Inflammatory macrophage (primary cell): ENCODE measurements at regions not wholly inside any gene's neighbourhood (a gene's known extent, or its start where the extent isn't known, plus 50 kb on each side); places are given as distances from the start of the nearest gene placed in this dataset.
"Not testable (repeated sequence)": the region's sequence is repeated elsewhere in the genome, so short reads cannot be mapped to it uniquely, and the experiment has no call there.

ENCODE experiments used
- DNase-seq, 2 donors: peaks; one replicate each; pipeline ENCODE4 v3.0.0-alpha.2; 2020 to 2022

DNA sequence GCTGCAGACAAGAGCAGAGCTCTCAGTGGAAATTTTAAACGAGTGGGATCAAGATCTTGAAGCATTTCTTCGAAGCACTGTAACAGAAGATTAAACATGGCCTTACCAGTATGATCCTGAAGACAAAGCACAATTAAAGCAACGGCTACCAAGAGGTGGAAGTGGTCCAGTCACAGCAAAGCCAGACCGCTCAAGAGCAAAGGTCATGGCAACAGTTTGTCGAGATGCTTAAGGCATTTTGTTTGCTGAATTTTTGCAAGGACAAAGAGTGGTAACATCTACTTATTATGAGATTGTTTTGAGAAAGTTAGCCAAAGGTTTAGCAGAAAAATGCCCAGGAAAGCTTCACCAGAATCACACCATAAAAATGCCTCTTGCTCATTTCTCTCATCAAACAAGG, 153.4 kb upstream of the CARMIL1 start:
- no peak for DNase-seq

DNA sequence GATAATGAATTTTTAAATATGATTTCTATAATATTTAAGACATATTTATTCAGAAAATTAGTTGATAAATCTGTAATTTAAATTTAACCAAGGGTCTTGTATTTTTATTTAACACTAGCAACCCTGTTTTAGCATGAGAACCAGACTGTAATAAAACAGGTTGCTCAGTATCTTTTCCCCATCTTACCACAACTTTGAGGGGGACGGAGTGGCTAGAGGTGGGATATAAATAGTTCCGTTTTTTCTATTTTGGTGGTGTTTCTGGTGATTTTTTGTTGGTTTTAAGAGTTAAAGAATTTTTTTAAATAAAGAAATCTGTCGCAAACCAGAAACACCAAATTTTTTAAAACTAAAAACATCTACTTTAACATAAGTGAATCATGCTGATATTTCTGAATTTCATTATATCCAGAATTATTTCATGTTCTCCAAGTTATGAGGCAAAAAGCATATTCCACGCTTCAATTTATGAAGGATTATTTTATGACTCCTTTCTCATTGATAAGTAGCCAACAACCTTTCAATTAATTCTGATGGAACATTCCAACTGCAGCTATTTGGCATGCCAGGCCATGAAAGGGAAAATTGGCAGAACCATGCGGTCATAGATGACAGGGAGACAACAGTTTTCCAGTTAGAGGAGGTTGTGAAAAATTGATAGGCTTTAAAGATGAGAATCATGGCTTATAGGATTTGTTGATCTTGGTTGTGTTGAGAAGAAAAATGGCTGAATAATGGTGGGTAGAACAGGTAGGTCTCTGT, 151.9 kb upstream of the CARMIL1 start:
- DNase-seq: no peak

DNA sequence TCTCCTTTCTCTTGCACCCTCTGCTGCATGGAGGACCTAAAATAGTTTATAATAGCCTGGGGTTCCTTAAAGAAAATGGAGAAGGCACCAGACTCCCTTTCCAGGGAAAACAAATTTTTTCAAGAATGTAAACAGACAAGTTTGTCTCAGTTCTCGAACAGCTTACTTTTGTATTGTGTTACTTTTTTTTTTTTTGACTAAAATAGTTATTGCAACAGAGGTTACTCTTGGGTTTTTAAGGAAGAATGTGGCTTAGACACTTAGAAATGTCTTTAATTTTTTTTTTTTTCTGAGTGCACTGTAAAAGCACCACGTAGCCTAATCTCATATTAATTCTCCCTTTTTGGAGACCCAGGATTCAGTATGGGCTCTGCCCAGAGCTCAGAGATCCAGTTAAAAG, 148.7 kb upstream of the CARMIL1 start:
- peak in 1 of 2 donors; percentile 60 for DNase-seq

DNA sequence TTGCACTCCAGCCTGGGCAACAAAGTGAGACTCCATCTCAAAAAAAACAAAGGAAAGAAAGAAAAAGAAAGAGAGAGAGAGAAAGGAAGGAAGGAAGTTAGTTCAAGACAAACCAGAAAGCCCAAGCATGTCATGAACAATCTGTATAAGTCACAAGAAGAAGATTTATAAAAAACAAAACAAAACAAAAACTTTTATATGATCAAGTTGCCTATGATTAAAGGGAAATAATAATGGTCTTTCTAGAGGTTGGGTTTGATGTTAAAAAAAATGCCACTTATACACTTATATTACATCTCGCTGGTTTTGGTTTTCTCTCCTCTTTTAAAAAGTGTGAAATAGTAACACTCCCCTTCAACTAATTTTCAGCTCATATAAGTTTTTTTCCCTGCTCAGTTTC, 146.2 kb upstream of the CARMIL1 start:
- no peak for DNase-seq

DNA sequence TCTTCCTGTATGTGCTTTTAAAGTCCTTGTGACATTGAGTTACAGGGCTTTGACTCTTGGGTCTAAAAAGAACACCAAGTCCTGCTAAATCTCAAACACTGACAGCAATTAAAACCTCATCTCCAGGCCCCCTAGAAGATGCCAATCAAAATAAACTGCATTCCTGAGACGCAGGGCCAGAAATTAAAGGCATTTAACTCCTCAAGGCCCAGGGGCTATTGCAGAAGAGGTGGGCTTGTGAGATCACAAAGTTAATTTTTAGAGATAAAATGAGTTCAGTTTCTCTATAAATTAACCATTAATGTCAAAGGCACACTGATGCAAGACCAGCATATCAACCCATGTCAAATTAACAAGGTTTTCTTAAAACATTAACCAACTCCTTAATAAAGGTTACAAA, 145.6 kb upstream of the CARMIL1 start:
- no peak for DNase-seq

DNA sequence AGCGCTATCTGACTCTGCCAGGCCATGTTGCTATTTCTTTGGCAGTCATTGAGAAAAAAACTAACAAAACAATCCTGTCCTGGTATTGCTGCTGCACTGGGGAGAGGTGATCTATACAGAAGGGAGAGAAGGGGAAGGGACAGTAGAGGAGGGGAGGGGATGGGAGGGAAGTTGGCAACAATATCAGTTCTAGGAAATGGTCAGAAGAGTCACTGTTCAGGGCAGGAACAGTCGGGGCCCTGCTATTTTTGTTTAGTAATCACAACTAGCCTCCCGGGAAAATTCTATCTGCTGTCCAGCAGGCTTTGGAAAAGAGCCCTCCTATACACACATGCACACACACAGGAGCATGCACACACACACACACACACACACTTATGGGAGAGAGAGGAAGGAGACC, 142.3 kb upstream of the CARMIL1 start:
- DNase-seq: peak in 1 of 2 donors; percentile 31

DNA sequence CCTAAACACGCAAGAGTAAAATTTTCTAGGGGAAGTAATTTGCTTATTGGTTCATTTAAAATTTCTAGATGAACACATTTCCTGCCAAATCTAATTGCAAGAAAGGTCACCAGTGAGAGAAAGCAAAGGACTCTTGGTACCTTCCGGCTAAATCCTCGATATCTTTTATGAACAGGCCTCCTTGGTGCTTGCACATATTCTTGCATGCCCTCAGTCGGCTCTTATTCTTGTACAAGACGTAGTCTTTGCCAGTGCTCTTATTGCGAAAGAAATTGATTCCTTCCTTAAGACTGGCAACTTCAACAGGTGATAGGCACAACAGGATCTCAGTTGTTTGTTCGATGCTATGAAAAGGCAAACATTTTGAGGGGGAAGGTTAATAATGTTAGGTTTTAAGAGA, 141.7 kb upstream of the CARMIL1 start:
- peak in 1 of 2 donors; percentile 43 for DNase-seq

DNA sequence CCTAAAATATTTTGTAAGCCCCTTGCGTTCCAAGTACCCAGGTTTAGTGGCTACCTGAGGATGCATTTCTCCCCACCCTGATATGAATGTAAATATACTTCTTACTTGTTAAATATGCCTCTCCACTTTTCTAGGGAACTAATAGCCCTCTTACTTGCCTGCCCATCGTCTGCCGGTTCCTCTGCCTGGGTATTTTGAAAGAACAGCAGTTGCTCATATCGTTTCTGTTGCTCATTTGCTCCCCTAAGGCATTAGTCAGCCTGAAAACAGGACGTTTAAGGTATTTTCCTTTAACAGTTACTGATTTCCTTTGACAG, 141.3 kb upstream of the CARMIL1 start:
- no peak for DNase-seq

DNA sequence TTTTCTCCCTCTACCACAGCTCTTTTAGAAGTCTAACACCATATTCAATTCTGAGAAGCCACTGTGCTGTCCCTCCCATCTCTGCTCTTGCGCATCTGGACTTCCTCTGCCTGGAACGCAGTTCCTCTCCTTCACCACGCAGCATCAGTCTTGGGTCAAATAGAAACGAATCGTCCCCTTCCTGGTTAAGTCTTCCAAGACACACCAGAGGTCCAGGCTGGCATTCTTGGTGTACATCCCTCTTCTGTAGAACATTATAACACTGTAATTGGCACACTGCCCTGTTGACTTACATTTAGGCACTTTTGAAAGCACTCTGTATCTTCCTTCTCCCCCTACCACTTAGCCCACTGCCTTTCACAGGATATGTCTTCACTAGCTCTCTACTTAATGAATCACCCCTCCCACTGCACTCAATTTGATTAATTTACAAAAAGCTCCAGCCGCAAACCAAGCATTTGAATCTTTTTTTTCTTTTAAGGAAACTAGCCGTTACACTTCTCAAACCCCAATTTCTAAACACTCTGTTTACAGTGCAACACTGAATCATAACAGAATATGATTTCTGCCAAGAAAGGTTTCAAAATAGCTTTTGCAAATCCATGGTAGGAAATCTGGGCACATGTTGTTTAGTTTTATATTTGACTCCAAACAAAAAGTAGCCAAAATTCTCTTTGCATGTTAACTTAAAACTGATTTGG, 140.8 kb upstream of the CARMIL1 start:
- DNase-seq: peak; percentile 89 to 91

DNA sequence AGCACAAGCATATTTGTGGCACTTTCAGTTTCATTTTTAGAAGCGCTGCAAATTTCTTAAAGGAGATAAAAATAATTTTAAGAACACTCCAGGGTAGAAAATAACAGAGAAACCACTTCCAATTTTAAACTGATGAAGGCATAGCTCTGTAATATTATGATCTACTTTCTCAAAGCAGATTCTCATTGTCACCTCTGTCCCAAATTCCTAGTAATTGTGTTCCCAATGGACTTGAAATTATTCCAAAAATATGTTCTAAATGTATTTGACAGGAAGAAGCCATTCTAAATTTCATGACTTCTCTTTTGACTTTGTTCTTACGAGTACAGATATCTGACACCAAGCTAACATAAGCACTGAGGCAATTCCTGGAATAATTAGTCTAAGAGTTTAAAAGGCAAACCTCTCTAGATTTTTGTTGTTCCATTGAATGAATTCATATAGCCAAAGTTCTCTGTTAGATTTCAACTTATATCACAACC, 140.2 kb upstream of the CARMIL1 start:
- DNase-seq: peak in 1 of 2 donors; percentile 14

DNA sequence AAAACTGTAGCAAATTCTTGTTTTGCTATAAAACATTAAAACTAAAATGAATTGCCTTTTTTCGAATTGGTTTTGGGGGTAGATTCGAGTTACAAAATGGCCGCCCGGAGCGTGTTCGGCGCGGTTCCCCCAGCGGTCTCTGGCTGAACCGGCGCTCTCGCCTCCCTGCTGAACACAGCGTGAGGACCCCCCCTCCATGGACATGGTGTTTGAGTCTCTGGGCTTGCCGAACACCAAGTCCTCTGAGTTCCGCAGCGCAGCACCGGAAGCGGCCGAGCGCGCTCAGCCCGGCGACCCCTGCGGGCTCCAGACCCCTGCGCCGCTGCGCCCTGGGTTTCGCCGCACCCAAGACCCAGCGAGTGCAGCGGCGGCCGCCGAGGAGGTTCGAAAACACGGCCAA, 139.6 kb upstream of the CARMIL1 start:
- not testable (repeated sequence) for DNase-seq

DNA sequence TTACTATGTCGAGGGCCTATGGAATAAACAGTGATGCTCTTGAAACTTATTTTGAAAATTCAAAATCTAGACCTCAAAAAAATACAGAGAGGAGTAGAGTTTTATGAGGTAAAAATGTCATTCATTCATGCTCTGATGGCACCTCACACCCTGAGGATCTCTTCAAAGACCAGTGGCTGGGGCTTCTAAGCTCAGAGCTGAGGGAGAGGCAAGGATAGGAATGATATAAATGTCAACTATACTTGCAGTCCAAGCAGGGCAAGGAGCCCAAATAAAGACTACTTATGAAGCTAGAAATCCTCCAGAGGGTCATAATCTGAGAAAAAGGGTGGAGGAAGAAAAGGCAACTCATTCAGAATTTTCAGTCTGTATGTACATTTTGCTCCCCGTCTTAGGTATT, 136.7 kb upstream of the CARMIL1 start:
- no peak for DNase-seq

DNA sequence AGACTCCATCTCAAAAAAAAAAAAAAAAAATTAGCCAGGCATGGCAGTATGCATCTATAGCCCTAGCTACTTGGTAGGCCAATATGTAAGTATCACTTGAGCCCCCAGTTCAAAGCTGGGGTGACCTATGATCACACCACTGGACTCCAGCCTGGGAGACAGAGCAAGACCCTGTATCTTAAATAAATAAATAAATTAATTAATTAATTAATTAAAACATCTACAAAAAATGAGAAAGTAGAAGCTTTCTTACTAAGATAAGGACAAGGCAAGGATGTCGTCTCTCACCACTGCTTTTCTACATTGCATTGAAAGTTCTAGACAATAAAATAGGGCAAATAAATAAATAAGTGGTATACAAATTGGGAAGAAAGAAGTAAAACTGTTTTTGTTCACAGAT, 134.3 kb upstream of the CARMIL1 start:
- no peak for DNase-seq

DNA sequence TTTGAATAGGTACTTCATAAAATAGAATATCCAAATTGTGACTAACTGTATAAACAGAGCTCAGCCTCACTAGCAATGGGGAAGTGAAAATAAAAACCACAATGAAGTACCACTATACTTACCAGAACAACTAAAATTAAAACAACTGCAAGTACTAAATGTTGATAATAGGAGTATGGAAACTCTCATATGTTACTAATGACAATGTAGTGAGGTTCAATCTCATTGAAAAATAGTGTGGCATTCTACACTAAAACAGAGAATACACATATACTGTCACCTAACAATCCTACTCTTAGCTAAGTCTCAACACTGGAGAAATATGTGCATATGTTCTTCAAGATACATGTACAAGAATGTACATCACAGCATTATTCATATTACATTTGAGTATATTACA, 132.0 kb upstream of the CARMIL1 start:
- DNase-seq: peak in 1 of 2 donors; percentile 38

DNA sequence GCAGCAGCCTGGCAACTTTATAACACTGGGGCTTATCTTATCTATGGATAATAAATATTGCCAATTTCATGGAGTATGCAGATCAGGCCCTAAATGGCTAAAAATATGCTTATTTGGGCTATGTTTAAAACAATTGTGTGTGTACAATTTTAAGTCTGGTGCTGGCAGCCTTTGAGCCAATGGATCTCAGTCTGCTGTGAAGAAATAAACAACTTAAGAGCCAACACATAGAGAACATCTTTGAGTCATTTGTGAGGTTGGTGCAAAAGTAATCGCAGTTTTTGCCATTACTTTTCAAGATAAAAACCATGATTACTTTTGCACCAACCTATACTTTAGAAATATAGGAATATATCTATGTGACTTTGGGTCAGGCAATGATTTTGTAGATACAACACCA, 129.1 kb upstream of the CARMIL1 start:
- DNase-seq: no peak

DNA sequence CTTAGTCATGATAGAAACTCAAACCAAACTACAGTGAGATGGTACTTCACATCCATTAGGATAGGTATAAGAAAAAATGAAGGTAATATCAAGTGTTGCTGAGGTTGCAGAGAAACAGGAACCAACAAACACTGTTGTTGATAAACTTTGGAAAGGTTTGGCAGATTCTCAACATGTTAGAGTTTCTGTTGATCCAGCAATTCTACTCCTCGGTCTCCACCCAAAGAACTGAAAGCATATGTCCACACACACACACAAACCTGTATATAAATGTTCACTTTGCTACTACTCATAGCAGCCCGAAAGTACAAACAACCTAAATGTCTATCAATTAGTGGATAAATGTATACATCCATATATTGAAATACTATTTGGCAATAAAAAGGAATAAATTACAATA, 128.3 kb upstream of the CARMIL1 start:
- DNase-seq: no peak

DNA sequence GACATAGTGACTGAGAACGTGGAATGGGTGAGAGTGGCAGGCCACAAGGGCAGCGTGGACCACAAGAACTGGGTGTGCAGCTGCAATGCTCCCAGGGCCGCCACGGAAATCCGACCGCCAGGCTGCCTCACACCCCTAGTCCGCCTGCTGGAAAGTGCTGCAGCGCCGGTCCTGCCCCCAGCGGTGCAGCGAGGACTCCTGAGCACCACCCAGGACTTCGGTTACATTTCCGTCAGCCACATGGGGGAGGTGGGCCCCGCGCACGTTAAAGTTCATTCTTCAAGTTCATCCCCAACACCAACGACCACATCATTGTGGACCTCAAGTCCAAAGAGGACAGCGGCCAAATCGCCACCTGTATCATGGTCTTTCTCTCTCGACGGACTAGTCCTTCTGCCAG, 126.1 kb upstream of the CARMIL1 start:
- no peak for DNase-seq

DNA sequence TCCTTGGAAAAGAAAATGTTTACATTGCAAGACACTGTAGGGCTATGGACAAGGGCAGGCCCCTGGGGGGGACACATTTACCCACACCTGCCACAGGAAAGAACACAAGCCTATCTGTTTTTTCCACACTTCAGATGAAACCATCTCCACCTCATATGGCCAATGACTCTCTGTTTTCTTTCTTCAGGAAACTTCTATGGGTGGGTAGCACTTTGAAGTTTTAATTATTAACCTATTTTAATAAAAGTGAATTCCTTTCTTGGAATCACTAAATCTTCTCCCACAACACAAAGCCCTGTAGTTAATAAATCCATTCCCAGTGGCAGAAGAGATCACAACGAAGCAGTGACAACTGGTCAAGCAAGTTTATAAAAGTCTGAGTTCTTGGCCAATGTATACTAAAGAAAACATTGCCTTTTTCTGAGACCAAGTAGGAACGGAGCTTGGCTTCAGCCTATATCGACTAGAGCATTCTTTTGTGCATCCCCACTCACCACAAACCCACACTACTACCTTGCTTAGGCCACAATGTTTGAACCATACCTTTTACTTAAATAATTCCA, 125.1 kb upstream of the CARMIL1 start:
- DNase-seq: no peak

DNA sequence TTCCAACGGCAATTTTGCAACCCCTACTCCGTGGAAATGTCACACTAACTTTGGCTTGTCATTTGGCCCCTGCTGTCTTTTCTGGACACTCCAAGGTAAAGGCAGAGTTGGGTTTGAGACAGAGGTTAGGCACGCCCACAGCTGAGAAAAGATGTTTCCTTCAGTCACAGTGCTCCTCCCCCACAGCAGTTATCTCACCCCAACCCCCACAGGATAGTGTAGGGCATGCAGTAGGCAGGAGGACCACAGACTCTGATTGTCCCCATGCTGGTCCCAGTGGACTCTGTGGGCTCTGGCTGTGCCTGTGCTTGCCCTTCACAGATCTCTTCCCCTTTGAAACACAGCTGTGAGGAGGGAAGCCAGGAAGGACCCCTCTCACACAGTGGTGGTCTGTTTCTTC, 124.0 kb upstream of the CARMIL1 start:
- DNase-seq: no peak

DNA sequence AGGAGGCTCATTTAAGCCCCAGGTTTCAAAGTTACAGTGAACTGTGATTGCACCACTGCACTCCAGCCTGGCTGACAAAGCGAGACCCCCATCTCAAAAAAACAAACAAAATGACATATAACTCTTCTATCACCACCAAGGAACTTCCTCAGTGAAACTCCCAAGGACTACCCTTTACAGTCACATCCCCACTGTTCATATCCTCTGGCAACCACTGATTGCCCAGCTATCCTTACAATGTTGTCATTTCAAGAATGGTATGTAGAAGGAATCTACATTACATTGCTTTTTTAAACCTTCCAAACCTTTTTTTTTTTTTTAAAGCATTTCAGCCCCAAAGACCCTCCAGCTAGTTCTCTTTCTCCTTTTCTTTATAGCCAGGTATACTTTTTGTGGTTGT, 123.1 kb upstream of the CARMIL1 start:
- no peak for DNase-seq

DNA sequence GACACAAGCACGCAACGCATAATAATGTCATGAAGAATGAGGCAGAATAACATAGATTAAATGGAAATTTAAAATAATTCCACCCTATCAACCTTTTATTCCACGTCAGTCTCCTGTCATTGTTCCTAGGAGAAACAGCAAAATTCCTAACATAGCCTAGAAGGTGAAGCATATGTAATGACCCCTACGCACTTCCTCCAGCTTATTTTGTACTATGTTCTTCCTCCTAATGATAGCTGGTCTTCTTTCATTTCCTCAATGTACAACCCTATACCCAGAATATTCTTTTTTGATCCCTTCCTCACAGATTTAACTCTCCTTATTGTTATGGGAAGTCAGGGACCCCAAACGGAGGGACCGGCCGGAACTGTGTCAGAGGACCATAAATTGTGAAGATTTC, 122.0 kb upstream of the CARMIL1 start:
- peak; percentile 19 to 44 for DNase-seq

DNA sequence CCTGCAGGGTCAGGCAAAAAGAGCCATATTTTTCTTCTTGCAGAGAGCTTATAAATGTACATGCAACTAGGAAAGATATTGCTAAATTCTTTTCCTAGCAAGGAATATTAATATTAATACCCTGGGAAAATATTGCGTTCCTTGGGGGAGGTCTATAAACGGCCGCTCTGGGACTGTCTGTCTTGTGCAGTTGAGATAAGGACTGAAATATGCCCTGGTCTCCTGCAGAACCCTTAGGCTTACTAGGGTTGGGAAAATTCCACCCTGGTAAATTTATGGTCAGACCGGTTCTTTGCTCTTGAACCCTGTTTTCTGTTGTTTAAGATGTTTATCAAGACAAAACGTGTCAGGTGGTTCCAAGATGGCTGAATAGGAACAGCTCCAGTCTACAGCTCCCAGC, 121.3 kb upstream of the CARMIL1 start:
- DNase-seq: no peak

DNA sequence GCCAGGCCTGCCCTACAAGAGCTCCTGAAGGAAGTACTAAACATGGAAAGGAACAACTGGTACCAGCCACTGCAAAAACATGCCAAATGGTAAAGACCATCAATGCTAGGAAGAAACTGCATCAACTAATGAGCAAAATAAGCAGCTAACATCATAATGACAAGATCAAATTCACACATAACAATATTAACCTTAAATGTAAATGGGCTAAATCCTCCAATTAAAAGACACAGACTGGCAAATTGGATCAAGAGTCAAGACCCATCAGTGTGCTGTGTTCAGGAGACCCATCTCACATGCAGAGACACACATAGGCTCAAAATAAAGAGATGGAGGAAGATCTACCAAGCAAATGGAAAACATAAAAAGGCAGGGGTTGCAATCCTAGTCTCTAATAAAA, 119.0 kb upstream of the CARMIL1 start:
- not testable (repeated sequence) for DNase-seq

DNA sequence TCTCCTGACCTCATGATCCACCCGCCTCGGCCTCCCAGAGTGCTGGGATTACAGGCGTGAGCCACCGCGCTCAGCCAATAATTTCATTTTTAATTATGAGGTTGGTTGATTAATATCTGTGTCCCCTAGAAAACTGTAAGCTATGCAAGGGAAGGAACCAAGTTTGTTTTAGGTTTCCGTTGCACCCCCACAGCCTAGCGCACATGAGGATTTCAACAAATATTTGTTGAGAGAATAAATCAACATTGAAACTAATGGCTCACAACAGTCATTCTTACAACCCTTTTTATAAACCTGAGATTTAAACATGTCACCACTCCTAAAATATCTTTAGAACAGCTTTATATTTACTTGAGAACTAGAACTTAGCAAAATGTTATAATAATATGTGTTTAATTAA, 114.0 kb upstream of the CARMIL1 start:
- no peak for DNase-seq
